Activated B cell treated with CpG ODN at 0.5 μM for 24 hours (primary cell): ENCODE measurements at regions not wholly inside any gene's neighbourhood (a gene's known extent, or its start where the extent isn't known, plus 50 kb on each side); places are given as distances from the start of the nearest gene placed in this dataset.

Source experiments
- ATAC-seq: fragments of 200-7000 bp; cut with Tn5 transposase; one replicate; pipeline ENCODE4 v1.10.0; 2021; ENCODE audit warnings: low read depth, mild to moderate bottlenecking, moderate library complexity
- CTCF ChIA-PET: fragments of 350-600 bp; sonication (Branson Sonifier 250); formaldehyde crosslinking; loops from one replicate; lab custom pipeline; 2021; ENCODE audit warnings: antibody characterized with exemption; lab: Charles Lee
- POLR2A ChIA-PET: fragments of 350-600 bp; sonication (Branson Sonifier 250); formaldehyde crosslinking; loops from one replicate; lab custom pipeline; 2021; ENCODE audit warnings: antibody characterized with exemption; lab: Charles Lee
- DNase-seq: peaks from one replicate; pipeline ENCODE4 v3.0.0; 2022
- H3K27ac Mint-ChIP-seq: one replicate; pipeline ENCODE4 v1.8.0; 2020; ENCODE audit warnings: mixed read lengths
- H3K27me3 Mint-ChIP-seq: one replicate; pipeline ENCODE4 v1.8.0; 2021; ENCODE audit warnings: mixed read lengths
- H3K36me3 Mint-ChIP-seq: one replicate; pipeline ENCODE4 v1.8.0; 2021; ENCODE audit warnings: low read depth, mixed read lengths
- H3K4me1 Mint-ChIP-seq: one replicate; pipeline ENCODE4 v1.8.0; 2021; ENCODE audit warnings: mixed read lengths
- H3K4me3 Mint-ChIP-seq: one replicate; pipeline ENCODE4 v1.8.0; 2020; ENCODE audit warnings: mild to moderate bottlenecking, mixed read lengths
- H3K9me3 Mint-ChIP-seq: one replicate; pipeline ENCODE4 v1.8.0; 2020; ENCODE audit warnings: mixed read lengths
- CTCF ChIP-seq: fragments of 200-600 bp; IDR thresholded peaks from one replicate; pipeline ENCODE4 v1.8.0; 2022; ENCODE audit warnings: antibody characterized with exemption, mild to moderate bottlenecking
- intact Hi-C: fragments of 100-400 bp; cut with micrococcal nuclease; formaldehyde crosslinking; loops from one replicate; pipeline ENCODE4 v1.15.1; 2024

DNA sequence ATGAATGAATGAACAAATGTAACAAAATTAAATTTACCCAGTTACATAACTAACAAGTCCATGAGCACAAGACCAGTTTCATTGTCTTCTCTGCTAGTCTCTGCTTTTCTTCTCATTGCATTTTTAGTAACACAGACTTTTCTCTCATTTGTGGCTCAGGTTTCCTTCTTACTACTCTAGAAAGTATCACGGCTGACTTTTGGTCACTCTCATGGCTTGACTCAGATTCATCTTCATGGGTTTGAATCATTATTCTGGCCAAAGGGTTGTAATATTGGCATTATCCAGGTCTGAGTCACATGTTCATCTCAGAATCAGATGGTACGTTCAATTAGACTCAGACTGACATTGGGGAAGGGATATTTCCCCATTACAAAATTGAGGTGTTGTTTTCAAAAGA is 121.5 kb upstream of the SATB1 start:
- intact Hi-C loops, result no loop called here
- CTCF ChIA-PET, result no interaction called here
- no peak for ATAC-seq
- peaks cover 3% of the 10 kb centered on the region for H3K9me3 Mint-ChIP-seq
- no peak overlapping the region for H3K4me3 Mint-ChIP-seq
- no peak for DNase-seq
- H3K36me3 Mint-ChIP-seq, result peaks cover 2% of the 10 kb centered on the region
- TF ChIP-seq CTCF, result no peak
- POLR2A ChIA-PET, result no interaction called here
- no peak overlapping the region for H3K27ac Mint-ChIP-seq
- H3K4me1 Mint-ChIP-seq, result no peaks in the 10 kb centered on the region
- no peaks in the 10 kb centered on the region for H3K27me3 Mint-ChIP-seq

DNA sequence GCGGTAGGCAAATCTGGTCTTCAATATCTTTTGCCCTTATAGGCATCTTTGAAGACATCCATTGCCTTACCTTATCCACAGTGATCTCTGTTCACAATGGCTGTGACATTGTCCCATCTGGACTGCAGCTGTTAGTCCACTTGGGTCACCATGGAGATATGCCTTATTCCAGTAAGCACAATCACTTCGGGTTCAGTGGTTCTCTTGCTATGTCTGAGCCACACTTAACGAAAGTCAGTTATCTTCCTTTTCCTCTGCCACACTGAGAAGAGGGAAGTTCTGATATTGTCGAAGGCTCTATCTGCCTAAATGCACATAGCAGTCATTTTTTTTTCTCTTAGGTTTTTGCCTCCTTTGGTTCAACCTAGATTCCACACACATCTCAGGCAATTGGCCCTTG is 119.0 kb upstream of the SATB1 start:
- intact Hi-C loops, result no loop called here
- Mint-ChIP-seq H3K27me3 (no peaks in the 10 kb centered on the region), H3K36me3 (peaks cover 2% of the 10 kb centered on the region), H3K4me1 (no peaks in the 10 kb centered on the region), H3K9me3 (peaks cover 3% of the 10 kb centered on the region), H3K27ac (no peak overlapping the region), H3K4me3 (no peak overlapping the region)
- DNase-seq (no peak), ATAC-seq (no peak)
- ChIA-PET POLR2A (no interaction called here), CTCF (no interaction called here)
- TF ChIP-seq CTCF, result no peak

DNA sequence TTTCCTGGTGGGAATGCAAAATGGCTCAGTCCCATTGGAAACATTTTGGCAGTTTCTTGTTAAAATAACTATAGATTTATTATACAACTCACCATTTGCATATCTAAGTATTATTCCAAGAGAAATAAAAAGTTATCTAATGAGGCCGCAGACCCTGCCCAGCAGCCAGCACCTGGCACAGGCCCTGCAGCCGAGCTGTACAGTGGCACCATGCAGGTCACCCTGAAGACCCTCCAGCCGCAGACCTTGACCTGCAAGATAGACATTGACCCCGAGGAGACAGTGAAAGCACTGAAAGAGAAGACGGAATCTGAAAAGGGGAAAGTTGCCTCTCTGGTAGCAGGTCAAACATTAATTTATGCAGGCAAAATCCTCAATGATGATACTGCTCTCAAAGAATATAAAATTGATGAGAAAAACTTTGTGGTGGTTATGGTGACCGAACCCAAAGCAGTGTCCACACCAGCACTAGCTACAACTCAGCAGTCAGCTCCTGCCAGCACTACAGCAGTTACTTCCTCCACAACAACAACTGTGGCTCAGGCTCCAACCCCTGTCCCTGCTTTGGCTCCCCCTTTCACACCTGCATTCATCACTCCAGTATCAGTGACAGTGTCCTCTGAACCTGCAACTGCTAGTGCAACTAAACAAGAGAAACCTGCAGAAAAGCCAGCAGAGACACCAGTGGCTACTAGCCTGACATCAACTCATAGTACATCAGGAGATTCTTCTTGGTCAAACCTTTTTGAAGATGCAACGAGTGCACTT is 113.5 kb upstream of the SATB1 start:
- Mint-ChIP-seq H3K36me3 (no peaks in the 10 kb centered on the region), H3K27ac (no peak overlapping the region), H3K9me3 (no peaks in the 10 kb centered on the region), H3K4me1 (no peaks in the 10 kb centered on the region), H3K4me3 (no peak overlapping the region), H3K27me3 (no peaks in the 10 kb centered on the region)
- ATAC-seq (no peak), DNase-seq (no peak)
- TF ChIP-seq CTCF, result no peak
- CTCF ChIA-PET, result no interaction called here
- POLR2A ChIA-PET, result no interaction called here
- intact Hi-C loops, result loop anchor here (10.0 kb wide), 1 partner anchor 314 kb away; no protein-coding TSS in a partner anchor

DNA sequence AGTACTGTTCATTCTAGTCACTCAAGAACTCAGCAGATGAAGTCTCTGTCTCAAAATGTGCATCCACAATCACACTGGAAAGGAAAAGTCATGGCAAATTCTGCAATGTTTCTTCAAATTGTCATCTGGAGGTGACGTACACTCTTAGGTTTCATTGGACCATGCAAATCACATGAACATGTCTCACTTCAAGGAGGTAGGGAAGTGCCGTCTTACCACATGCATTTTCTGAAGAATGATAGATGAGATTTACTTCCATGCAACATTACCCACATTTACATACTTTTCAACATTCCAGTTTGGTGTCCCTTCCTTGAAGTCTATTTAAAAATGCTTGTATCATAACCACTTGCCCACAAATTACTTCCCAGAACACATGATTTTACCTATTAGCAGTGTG is 107.9 kb upstream of the SATB1 start:
- H3K27ac Mint-ChIP-seq, result no peak overlapping the region
- peaks cover 5% of the 10 kb centered on the region for H3K9me3 Mint-ChIP-seq
- intact Hi-C loops, result loop anchor here (10.0 kb wide), 1 partner anchor 308 kb away; no protein-coding TSS in a partner anchor
- CTCF ChIA-PET, result no interaction called here
- no peaks in the 10 kb centered on the region for H3K27me3 Mint-ChIP-seq
- TF ChIP-seq CTCF, result no peak
- H3K4me1 Mint-ChIP-seq, result peaks cover 40% of the 10 kb centered on the region
- H3K36me3 Mint-ChIP-seq, result no peaks in the 10 kb centered on the region
- DNase-seq (no peak), ATAC-seq (no peak)
- no peak overlapping the region for H3K4me3 Mint-ChIP-seq
- POLR2A ChIA-PET, result no interaction called here

- H3K4me1 Mint-ChIP-seq, result peaks cover 49% of the 10 kb centered on the region
- no peak for TF ChIP-seq CTCF
- intact Hi-C loops, result loop anchor here (1.0 to 10.0 kb wide), 4 partner anchors 19 to 307 kb away; no protein-coding TSS in a partner anchor
- peaks cover 4% of the 10 kb centered on the region for H3K36me3 Mint-ChIP-seq
- no peak overlapping the region for H3K4me3 Mint-ChIP-seq
- peaks cover 5% of the 10 kb centered on the region for H3K9me3 Mint-ChIP-seq
- POLR2A ChIA-PET, result interaction anchor here (1.0 kb wide), 1 partner anchor 32 kb away, joined by 3 read pairs; no protein-coding TSS in a partner anchor
- H3K27ac Mint-ChIP-seq, result peak overlapping the region; percentile 37
- ATAC-seq (peak; percentile 97), DNase-seq (no peak)
- H3K27me3 Mint-ChIP-seq, result no peaks in the 10 kb centered on the region
- CTCF ChIA-PET, result no interaction called here
These were observed 106.5 kb upstream of the SATB1 start for GRCh38 chr3:18531662-18532061.
